ENCODE measurements at regions not wholly inside any gene's neighbourhood (a gene's known extent, or its start where the extent isn't known, plus 50 kb on each side); places are given as distances from the start of the nearest gene placed in this dataset.

- no peak overlapping the region for H4K5ac ChIP-seq (ENCODE audit: insufficient read length, low read depth, low read length)
- no peak overlapping the region for H3K27ac ChIP-seq (ENCODE audit: low read depth, low read length)
- no peak overlapping the region for H4K8ac ChIP-seq (ENCODE audit: extremely low read depth, insufficient read depth, low read length)
- H4K91ac ChIP-seq (replicated peaks; ENCODE audit: insufficient read length, low read length): no peak overlapping the region
- H3K9me3 ChIP-seq (ENCODE audit: insufficient read depth in 2 of 2, low read depth in 1 of 2, low read length in 1 of 2): no peaks in the 10 kb centered on the region; a peak in 1 of 4 replicates
- 82% methylated on average over 10 of the region's 10 CpGs; no CpG with 5 or more reads in 1 of the 2 experiments for WGBS, 2 experiments (ENCODE audit: extremely low coverage in 1 of 2, insufficient coverage in 1 of 2, insufficient read length in 1 of 2, insufficient replicate concordance in 2 of 2, low coverage in 1 of 2, low lambda C conversion rate in 2 of 2, missing lambda C conversion rate in 1 of 2)
- no peak overlapping the region for H2BK15ac ChIP-seq (ENCODE audit: low read length)
- no peak overlapping the region for H2AFZ ChIP-seq (ENCODE audit: low read length)
- H2BK120ac ChIP-seq (replicated peaks; ENCODE audit: low read depth, low read length): no peak overlapping the region
- H3K4me3 ChIP-seq (ENCODE audit: extremely low read depth in 1 of 4, insufficient read depth in 2 of 4, low read depth in 3 of 4, low read length in 4 of 4): no peak overlapping the region
- H4K20me1 ChIP-seq (replicated peaks in 1 of 2; ENCODE audit: control insufficient read depth in 1 of 2, insufficient read depth in 2 of 2, low read length in 2 of 2): no peaks in the 10 kb centered on the region
- no peak overlapping the region for H2AK5ac ChIP-seq (ENCODE audit: low read depth, low read length)
- H3K36me3 ChIP-seq (ENCODE audit: control insufficient read depth in 2 of 4, insufficient read depth in 4 of 4, low read length in 3 of 4): no peaks in the 10 kb centered on the region
- no peak overlapping the region for H3K18ac ChIP-seq (ENCODE audit: extremely low read depth, low read length)
- peaks cover 0 to 4% (median 0%) of the 10 kb centered on the region in 4 experiments; a peak in 1 of 7 replicates for H3K4me1 ChIP-seq (replicated peaks in 1 of 4; ENCODE audit: control insufficient read depth in 3 of 4, insufficient read depth in 4 of 4, low read length in 3 of 4)
- no peak overlapping the region for H2BK12ac ChIP-seq (ENCODE audit: low read depth, low read length)
- no peaks in the 10 kb centered on the region for H3K23me2 ChIP-seq (ENCODE audit: low read depth, low read length)
- no peak overlapping the region for H3K4me2 ChIP-seq (ENCODE audit: insufficient read depth in 1 of 2, low read depth in 2 of 2, low read length in 2 of 2)
- H3K9ac ChIP-seq (replicated peaks in 1 of 4; ENCODE audit: extremely low read depth in 1 of 4, low read depth in 3 of 4, low read length in 3 of 4): no peak overlapping the region
- no peak overlapping the region for H3K23ac ChIP-seq (ENCODE audit: insufficient read length)
- no peak for DNase-seq (ENCODE audit: low read depth in 1 of 2, low spot score in 2 of 2)
- no peak overlapping the region for H3K56ac ChIP-seq (replicated peaks; ENCODE audit: insufficient read length, low read depth, low read length)
- H3K14ac ChIP-seq (ENCODE audit: insufficient read length): no peak overlapping the region
- no peaks in the 10 kb centered on the region for H3K27me3 ChIP-seq (replicated peaks in 1 of 4; ENCODE audit: control insufficient read depth in 3 of 4, extremely low read depth in 1 of 4, insufficient read depth in 3 of 4, low read length in 3 of 4)
- no peaks in the 10 kb centered on the region for H3K79me1 ChIP-seq (ENCODE audit: low read depth, low read length)
- CTCF ChIA-PET (ENCODE audit: partially characterized antibody): no interaction called here
- POLR2A ChIA-PET (ENCODE audit: partially characterized antibody): no interaction called here
- no peak overlapping the region for H2BK5ac ChIP-seq (ENCODE audit: low read depth, low read length)
- no peak for FAIRE-seq
- no peaks in the 10 kb centered on the region for H3K79me2 ChIP-seq (ENCODE audit: control insufficient read depth in 1 of 2, insufficient read depth in 2 of 2, low read length in 2 of 2)
- no peak overlapping the region for H2BK20ac ChIP-seq (ENCODE audit: low read length)
- H3K4ac ChIP-seq (replicated peaks; ENCODE audit: insufficient read length, low read depth, low read length): no peak overlapping the region
- TF ChIP-seq CREB1 (IDR thresholded peaks at IDR 0.05) (no peak), RXRA (IDR thresholded peaks at IDR 0.05; ENCODE audit: insufficient read depth, low read depth, low read length) (no peak), PHF8 (conservative IDR thresholded peaks at IDR 0.05; ENCODE audit: low read depth, low read length) (no peak), ASH2L (IDR thresholded peaks at IDR 0.05; ENCODE audit: low read length) (no peak), CHD2 (IDR thresholded peaks at IDR 0.05; ENCODE audit: low read length) (no peak), CTBP2 (IDR thresholded peaks at IDR 0.05; ENCODE audit: borderline replicate concordance, insufficient read depth, insufficient read length, low read length) (no peak), ATF2 (IDR thresholded peaks at IDR 0.05; ENCODE audit: low read length) (no peak), RNF2 (IDR thresholded peaks at IDR 0.05; ENCODE audit: borderline replicate concordance, low read depth, low read length, missing control alignments, poor library complexity, severe bottlenecking) (no peak), SRF (IDR thresholded peaks at IDR 0.05; ENCODE audit: low read depth, low read length) (no peak), SAP30 (IDR thresholded peaks at IDR 0.05; ENCODE audit: insufficient read depth, insufficient replicate concordance, low read length) (no peak), EP300 (IDR thresholded peaks at IDR 0.05; ENCODE audit: borderline replicate concordance in 1 of 2, low read depth in 2 of 2, low read length in 2 of 2) (no peak), SP2 (IDR thresholded peaks at IDR 0.05; ENCODE audit: low read length) (no peak), GABPA (IDR thresholded peaks at IDR 0.05; ENCODE audit: borderline replicate concordance, insufficient read depth, low read length) (no peak)
Measured at GRCh38 chr5:2272039-2272438, 389.3 kb upstream of the IRX4 start.

Data from H1 (cell line).